Mucosa of rectum (tissue), 2 donors: ENCODE measurements at regions not wholly inside any gene's neighbourhood (a gene's known extent, or its start where the extent isn't known, plus 50 kb on each side); places are given as distances from the start of the nearest gene placed in this dataset.

Experiments
- H3K27ac ChIP-seq, 2 donors: one replicate each; pipeline ENCODE4 v1.7.0; 2013; ENCODE audit warnings: inconsistent platforms in 2 of 2, low read depth in 2 of 2, low read length in 2 of 2
- H3K27me3 ChIP-seq, 2 donors: one replicate each; pipeline ENCODE4 v1.7.0; 2013; ENCODE audit warnings: low read length in 2 of 2; ENCODE audit not compliant: control insufficient read depth in 2 of 2, insufficient read depth in 2 of 2
- H3K36me3 ChIP-seq, 2 donors: one replicate each; pipeline ENCODE4 v1.7.0; 2013; ENCODE audit warnings: low read length in 2 of 2; ENCODE audit not compliant: control insufficient read depth in 2 of 2, insufficient read depth in 2 of 2
- H3K4me1 ChIP-seq, 2 donors: one replicate each; pipeline ENCODE4 v1.7.0; 2013; ENCODE audit warnings: low read length in 2 of 2, mild to moderate bottlenecking in 1 of 2; ENCODE audit not compliant: control insufficient read depth in 2 of 2, insufficient read depth in 2 of 2
- H3K4me3 ChIP-seq, 2 donors: one replicate each; pipeline ENCODE4 v1.7.0; 2013; ENCODE audit warnings: low read length in 2 of 2
- H3K9ac ChIP-seq, 2 donors: one replicate each; pipeline ENCODE4 v1.7.0; 2013; ENCODE audit warnings: low read length in 2 of 2, low read depth in 1 of 2, mild to moderate bottlenecking in 1 of 2
- H3K9me3 ChIP-seq, 2 donors: one replicate each; pipeline ENCODE4 v1.7.0; 2013; ENCODE audit warnings: low read length in 2 of 2; ENCODE audit not compliant: control insufficient read depth in 2 of 2
- donor health status: healthy.
- donor health status: Normal muscosa, but diverticular disease.

GRCh38 chr10:124229989-124230634 is 136.7 kb upstream of the CHST15 start:
- no peaks in the 10 kb centered on the region for H3K4me1 ChIP-seq
- H3K36me3 ChIP-seq = no peaks in the 10 kb centered on the region
- no peak overlapping the region for H3K4me3 ChIP-seq
- H3K9me3 ChIP-seq = no peaks in the 10 kb centered on the region
- no peaks in the 10 kb centered on the region for H3K27me3 ChIP-seq
- H3K27ac ChIP-seq = no peak overlapping the region
- H3K9ac ChIP-seq = no peak overlapping the region

- Histone ChIP-seq H3K9ac (no peak overlapping the region), H3K36me3 (no peaks in the 10 kb centered on the region), H3K27ac (no peak overlapping the region), H3K27me3 (no peaks in the 10 kb centered on the region), H3K9me3 (no peaks in the 10 kb centered on the region), H3K4me3 (no peak overlapping the region), H3K4me1 (no peaks in the 10 kb centered on the region)
Observed at GRCh38 chr10:124229201-124229988, 136.0 kb upstream of the CHST15 start.

GRCh38 chr10:124228471-124228870 is 135.1 kb upstream of the CHST15 start:
- Histone ChIP-seq H3K27ac (no peak overlapping the region), H3K9me3 (no peaks in the 10 kb centered on the region), H3K4me1 (no peaks in the 10 kb centered on the region), H3K9ac (no peak overlapping the region), H3K4me3 (no peak overlapping the region), H3K27me3 (no peaks in the 10 kb centered on the region), H3K36me3 (no peaks in the 10 kb centered on the region)

GRCh38 chr10:124227988-124228387 is 134.6 kb upstream of the CHST15 start:
- no peak overlapping the region for H3K9ac ChIP-seq
- H3K4me3 ChIP-seq = no peak overlapping the region
- H3K4me1 ChIP-seq = no peaks in the 10 kb centered on the region
- H3K36me3 ChIP-seq = no peaks in the 10 kb centered on the region
- H3K9me3 ChIP-seq = no peaks in the 10 kb centered on the region
- H3K27ac ChIP-seq = no peak overlapping the region
- H3K27me3 ChIP-seq = no peaks in the 10 kb centered on the region

GRCh38 chr10:124227055-124227975 is 133.9 kb upstream of the CHST15 start:
- Histone ChIP-seq H3K27ac (no peak overlapping the region), H3K27me3 (no peaks in the 10 kb centered on the region), H3K36me3 (no peaks in the 10 kb centered on the region), H3K9me3 (no peaks in the 10 kb centered on the region), H3K4me3 (no peak overlapping the region), H3K4me1 (no peaks in the 10 kb centered on the region), H3K9ac (no peak overlapping the region)

DNA sequence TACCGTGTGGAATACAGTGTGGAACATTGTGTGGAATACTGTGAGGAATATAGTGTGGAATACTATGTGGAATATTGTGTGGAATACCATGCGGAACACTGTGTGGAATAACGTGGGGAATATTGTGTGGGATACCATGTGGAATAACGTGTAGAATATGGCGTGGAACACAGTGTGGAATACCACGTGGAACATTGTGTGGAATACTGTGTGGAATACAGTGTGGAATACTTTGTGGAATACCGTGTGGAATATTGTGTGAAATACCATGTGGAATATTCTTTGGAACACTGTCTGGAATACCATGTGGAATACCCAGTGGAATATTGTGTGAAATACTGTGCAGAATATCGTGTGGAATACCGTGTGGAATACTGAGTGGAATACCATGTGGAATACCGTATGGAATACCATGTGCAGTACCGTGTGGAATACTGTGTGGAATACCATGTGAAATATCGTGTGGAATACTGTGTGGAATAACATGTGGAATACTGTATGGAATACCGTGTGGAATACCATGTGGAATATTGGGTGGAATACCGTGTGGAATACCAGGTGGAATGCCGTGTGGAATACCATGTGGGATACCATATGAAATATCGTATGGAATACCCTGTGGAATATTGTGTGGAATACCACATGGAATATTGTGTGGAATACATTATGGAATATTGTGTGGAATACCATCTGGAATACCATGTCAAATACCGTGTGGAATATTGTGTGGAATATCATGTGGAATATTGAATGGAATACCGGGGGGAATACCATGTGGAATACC is 133.1 kb upstream of the CHST15 start:
- no peaks in the 10 kb centered on the region for H3K27me3 ChIP-seq
- H3K9ac ChIP-seq = no peak overlapping the region
- no peak overlapping the region for H3K4me3 ChIP-seq
- no peak overlapping the region for H3K27ac ChIP-seq
- no peaks in the 10 kb centered on the region for H3K4me1 ChIP-seq
- no peaks in the 10 kb centered on the region for H3K9me3 ChIP-seq
- no peaks in the 10 kb centered on the region for H3K36me3 ChIP-seq

DNA sequence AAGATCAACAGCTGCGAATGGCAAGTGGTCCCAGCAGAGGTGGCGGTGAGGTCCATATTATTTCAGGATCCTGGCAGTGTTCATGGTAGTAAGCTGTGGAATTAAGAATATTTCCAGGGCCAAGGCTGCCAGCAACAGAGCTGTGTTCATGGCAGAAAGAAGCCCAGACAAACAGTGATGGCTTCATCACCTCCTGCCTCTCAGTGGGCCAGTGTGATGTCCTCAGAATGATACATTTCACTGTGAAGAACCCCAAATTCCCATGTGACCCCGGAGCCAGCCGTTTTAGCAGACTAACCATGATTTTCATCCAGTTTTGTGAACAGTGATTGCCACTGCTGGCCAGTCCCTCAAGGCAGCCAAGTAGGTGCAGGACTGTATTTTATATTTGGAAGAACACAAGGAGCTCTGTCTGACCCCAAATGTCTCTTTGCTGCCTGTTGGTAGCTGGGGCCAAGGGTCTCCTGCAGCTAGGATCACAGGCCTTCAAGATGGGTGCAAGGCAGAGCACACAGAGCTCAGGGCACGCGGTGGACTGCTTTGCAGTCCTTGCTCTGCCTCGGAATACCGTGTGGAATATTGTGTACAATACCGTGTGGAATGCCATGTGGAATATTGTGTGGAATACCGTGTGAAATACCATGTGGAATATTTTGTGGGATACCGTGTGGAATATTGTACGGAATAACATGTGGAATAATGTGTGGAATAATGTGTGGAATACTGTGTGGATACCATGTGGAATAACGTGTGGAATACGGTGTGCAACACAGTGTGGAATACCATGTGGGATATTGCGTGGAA is 132.3 kb upstream of the CHST15 start:
- no peaks in the 10 kb centered on the region for H3K9me3 ChIP-seq
- H3K4me3 ChIP-seq = no peak overlapping the region
- H3K27me3 ChIP-seq = no peaks in the 10 kb centered on the region
- H3K4me1 ChIP-seq = no peaks in the 10 kb centered on the region
- H3K9ac ChIP-seq = no peak overlapping the region
- no peaks in the 10 kb centered on the region for H3K36me3 ChIP-seq
- no peak overlapping the region for H3K27ac ChIP-seq

GRCh38 chr10:124225029-124225466 is 131.7 kb upstream of the CHST15 start:
- Histone ChIP-seq H3K4me3 (no peak overlapping the region), H3K4me1 (no peaks in the 10 kb centered on the region), H3K36me3 (no peaks in the 10 kb centered on the region), H3K27me3 (no peaks in the 10 kb centered on the region), H3K9ac (no peak overlapping the region), H3K9me3 (no peaks in the 10 kb centered on the region), H3K27ac (no peak overlapping the region)

- no peaks in the 10 kb centered on the region for H3K4me1 ChIP-seq
- H3K36me3 ChIP-seq = no peaks in the 10 kb centered on the region
- H3K4me3 ChIP-seq = no peak overlapping the region
- H3K9me3 ChIP-seq = no peaks in the 10 kb centered on the region
- H3K27ac ChIP-seq = no peak overlapping the region
- H3K27me3 ChIP-seq = no peaks in the 10 kb centered on the region
- no peak overlapping the region for H3K9ac ChIP-seq
Observed at GRCh38 chr10:124224331-124225028, 131.1 kb upstream of the CHST15 start.
